ENCODE measurements at regions not wholly inside any gene's neighbourhood (a gene's known extent, or its start where the extent isn't known, plus 50 kb on each side); places are given as distances from the start of the nearest gene placed in this dataset.
"Not testable (repeated sequence)": the region's sequence is repeated elsewhere in the genome, so short reads cannot be mapped to it uniquely, and the experiment has no call there.

GRCh38 chr1:228611707-228612106, 123.6 kb upstream of the RHOU start:
- DNase-seq, result not testable (repeated sequence)

- DNase-seq, result peak; percentile 63
These were observed 113.1 kb upstream of the RHOU start for GRCh38 chr1:228622002-228622716.

GRCh38 chr1:228626481-228626880, 108.8 kb upstream of the RHOU start:
- DNase-seq, result not testable (repeated sequence)

GRCh38 chr1:228632858-228633257, 102.4 kb upstream of the RHOU start:
- DNase-seq, result peak; percentile 5

GRCh38 chr1:228635304-228635703, 100.0 kb upstream of the RHOU start:
- peak; percentile 75 for DNase-seq

- peak; percentile 55 for DNase-seq
These were observed 97.8 kb upstream of the RHOU start for GRCh38 chr1:228637529-228637928.

GRCh38 chr1:228646717-228647522, 88.4 kb upstream of the RHOU start:
- peak; percentile 50 for DNase-seq

- DNase-seq, result peak; percentile 16
These were observed 87.5 kb upstream of the RHOU start for GRCh38 chr1:228647523-228648444.

- DNase-seq, result no peak
These were observed 86.5 kb upstream of the RHOU start for GRCh38 chr1:228648647-228649383.

- no peak for DNase-seq
These were observed 85.1 kb upstream of the RHOU start for GRCh38 chr1:228650141-228650540.

GRCh38 chr1:228650946-228651345, 84.3 kb upstream of the RHOU start:
- DNase-seq, result no peak

GRCh38 chr1:228652116-228652515, 83.2 kb upstream of the RHOU start:
- DNase-seq, result no peak

- DNase-seq, result not testable (repeated sequence)
These were observed 82.2 kb upstream of the RHOU start for GRCh38 chr1:228653057-228653456.

- DNase-seq, result no peak
These were observed 81.5 kb upstream of the RHOU start for GRCh38 chr1:228653748-228654147.

GRCh38 chr1:228655796-228656394, 79.4 kb upstream of the RHOU start:
- DNase-seq, result no peak

GRCh38 chr1:228662007-228662689, 73.1 kb upstream of the RHOU start:
- not testable (repeated sequence) for DNase-seq

- peak; percentile 80 for DNase-seq
These were observed 70.8 kb upstream of the RHOU start for GRCh38 chr1:228664399-228664914.

GRCh38 chr1:228666686-228667623, 68.3 kb upstream of the RHOU start:
- DNase-seq, result no peak

GRCh38 chr1:228668553-228669241, 66.6 kb upstream of the RHOU start:
- DNase-seq, result no peak
